ENCODE measurements at regions not wholly inside any gene's neighbourhood (a gene's known extent, or its start where the extent isn't known, plus 50 kb on each side); places are given as distances from the start of the nearest gene placed in this dataset.

- TF ChIP-seq POLR2A (IDR thresholded peaks at IDR 0.05; ENCODE audit: low read length) = no peak
- TF ChIP-seq GATA1 (IDR thresholded peaks at IDR 0.05; ENCODE audit: low read depth, low read length) = no peak
Observed at GRCh38 chr5:110018509-110018908, 328.8 kb downstream of the MAN2A1 start.
